RWPE1 (cell line): ENCODE measurements at regions not wholly inside any gene's neighbourhood (a gene's known extent, or its start where the extent isn't known, plus 50 kb on each side); places are given as distances from the start of the nearest gene placed in this dataset.
"Not testable (repeated sequence)": the region's sequence is repeated elsewhere in the genome, so short reads cannot be mapped to it uniquely, and the experiment has no call there.

ENCODE experiments used
- CTCF ChIA-PET: fragments of 350-600 bp; sonication (Branson Sonifier 250); formaldehyde crosslinking; extraction: SDS; loops from one replicate; lab custom pipeline; 2021; lab: Yijun Ruan, JAX
- POLR2A ChIA-PET: fragments of 400-600 bp; formaldehyde crosslinking; extraction: SDS; loops from one replicate; lab custom pipeline; 2020; ENCODE audit warnings: antibody characterized with exemption; ENCODE audit not compliant: low non-redundant PET; lab: Yijun Ruan, JAX
- DNase-seq: peaks from one replicate; pipeline ENCODE4 v3.0.0; 2012; ENCODE audit warnings: low spot score
- H3K27ac ChIP-seq: fragments of 450-650 bp; 2 replicates; pipeline ENCODE4 v1.5.1; 2017
- TF ChIP-seq, protein P1 (sequence below): fragments of 450-650 bp; conservative IDR thresholded peaks from 2 replicates; pipeline ENCODE4 v1.5.1; 2017; ENCODE audit warnings: low read depth, mild to moderate bottlenecking

DNA sequence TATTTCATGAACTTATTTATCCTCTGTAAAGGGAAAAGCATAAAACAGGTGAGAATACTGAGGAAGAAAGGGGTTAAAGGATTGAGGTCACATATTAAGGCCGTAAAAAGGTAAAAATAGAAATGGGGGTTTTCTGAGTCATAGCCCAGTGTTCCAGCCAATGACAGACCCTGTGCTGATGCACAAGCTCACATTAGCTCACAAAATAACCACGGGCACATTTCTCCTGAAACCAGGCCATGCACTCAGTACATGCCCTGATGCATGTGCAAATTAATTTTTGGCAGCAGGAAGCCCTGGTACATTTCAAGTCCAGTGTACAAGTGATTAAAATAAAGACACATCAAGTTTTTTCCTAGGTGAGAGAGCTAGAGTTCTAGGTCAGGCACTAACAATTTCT lies 194.4 kb downstream of the TMEM200A start:
- CTCF ChIA-PET, result no interaction called here
- DNase-seq, result no peak
- no peak overlapping the region for H3K27ac ChIP-seq
- TF ChIP-seq, protein P1, sequence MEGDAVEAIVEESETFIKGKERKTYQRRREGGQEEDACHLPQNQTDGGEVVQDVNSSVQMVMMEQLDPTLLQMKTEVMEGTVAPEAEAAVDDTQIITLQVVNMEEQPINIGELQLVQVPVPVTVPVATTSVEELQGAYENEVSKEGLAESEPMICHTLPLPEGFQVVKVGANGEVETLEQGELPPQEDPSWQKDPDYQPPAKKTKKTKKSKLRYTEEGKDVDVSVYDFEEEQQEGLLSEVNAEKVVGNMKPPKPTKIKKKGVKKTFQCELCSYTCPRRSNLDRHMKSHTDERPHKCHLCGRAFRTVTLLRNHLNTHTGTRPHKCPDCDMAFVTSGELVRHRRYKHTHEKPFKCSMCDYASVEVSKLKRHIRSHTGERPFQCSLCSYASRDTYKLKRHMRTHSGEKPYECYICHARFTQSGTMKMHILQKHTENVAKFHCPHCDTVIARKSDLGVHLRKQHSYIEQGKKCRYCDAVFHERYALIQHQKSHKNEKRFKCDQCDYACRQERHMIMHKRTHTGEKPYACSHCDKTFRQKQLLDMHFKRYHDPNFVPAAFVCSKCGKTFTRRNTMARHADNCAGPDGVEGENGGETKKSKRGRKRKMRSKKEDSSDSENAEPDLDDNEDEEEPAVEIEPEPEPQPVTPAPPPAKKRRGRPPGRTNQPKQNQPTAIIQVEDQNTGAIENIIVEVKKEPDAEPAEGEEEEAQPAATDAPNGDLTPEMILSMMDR, result no peak
- POLR2A ChIA-PET, result no interaction called here

DNA sequence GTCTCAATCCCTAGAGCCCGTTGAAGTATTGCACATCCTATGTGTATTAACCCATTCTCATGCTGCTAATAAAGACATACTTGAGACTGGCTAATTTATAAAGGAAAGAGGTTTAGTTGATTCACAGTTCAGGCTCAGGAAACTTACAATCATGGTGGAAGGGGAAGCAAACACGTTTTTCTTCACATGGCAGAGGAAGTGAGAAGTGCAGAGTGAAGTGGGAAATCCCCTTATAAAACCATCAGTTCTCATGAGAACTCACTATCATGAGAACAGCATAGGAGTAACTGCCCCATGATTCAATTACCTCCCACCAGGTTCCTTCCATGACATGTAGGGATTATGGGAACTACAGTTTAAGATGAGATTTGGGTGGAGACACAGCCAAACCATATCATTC lies 195.3 kb downstream of the TMEM200A start:
- CTCF ChIA-PET, result interaction anchor here (0.7 kb wide), 1 partner anchor 111 kb away, joined by 3 read pairs; no protein-coding TSS in a partner anchor
- POLR2A ChIA-PET, DNase-seq, H3K27ac ChIP-seq: not testable (repeated sequence)

DNA sequence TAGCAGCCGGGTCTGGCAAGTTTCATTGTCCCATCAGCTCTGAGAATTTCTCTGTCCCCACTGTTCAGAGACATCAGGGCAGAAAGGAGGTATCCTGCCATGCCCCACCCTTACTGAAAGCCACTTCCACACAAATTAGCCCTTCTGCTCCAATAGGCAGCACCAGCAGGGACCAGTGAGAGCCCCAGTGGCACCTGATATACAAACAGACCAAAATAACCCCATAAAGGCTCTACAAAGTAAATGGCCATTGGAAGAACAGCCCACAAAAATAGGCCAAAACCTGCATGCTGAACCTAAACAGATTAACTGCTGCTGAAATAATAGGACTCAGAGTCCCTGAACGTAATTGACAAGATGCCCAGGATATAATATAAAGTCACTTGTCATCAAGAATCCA lies 199.9 kb downstream of the TMEM200A start:
- POLR2A ChIA-PET, result no interaction called here
- CTCF ChIA-PET, result no interaction called here
- H3K27ac ChIP-seq, result no peak overlapping the region
- TF ChIP-seq, protein P1, result no peak
- no peak for DNase-seq

DNA sequence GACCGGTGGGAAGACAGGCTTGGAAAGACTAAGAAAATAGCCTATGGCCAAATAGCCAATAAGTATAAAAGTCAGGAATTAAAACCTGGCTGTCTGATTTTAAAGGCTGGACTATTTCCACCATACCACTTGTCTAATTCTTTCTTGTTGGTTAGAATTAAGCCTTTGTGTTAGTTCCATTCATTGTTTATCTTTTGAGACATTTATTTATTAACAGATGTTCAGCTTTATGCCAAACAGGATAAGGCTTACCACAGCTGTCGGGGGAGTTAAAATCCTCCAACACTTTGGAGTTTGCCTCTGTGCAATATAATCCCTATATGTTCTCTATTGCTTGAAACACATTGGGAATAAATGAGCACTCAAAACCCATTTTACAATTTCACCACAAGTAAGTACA lies 208.3 kb downstream of the TMEM200A start:
- no peak overlapping the region for H3K27ac ChIP-seq
- POLR2A ChIA-PET, result no interaction called here
- DNase-seq, result no peak
- CTCF ChIA-PET, result no interaction called here
- TF ChIP-seq, protein P1, result no peak

DNA sequence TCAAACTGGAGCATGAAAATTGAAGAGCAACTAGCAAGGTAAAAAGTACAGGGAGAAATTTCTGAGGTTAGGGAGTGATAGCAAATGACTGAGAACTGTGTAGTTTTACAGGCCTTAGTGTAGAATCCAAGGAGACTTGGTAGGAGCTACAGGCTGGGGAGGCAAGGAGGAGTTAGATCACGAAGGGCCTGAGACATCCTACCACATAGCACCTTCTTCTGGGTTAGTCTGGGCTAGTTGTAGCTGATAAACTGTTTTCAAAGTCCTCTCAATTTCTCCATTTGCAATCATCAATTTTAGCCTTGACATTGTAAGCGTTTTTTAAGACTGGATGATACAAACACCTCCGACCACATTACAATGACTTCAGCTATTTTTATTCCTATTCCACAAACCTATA lies 209.7 kb downstream of the TMEM200A start:
- ChIA-PET POLR2A (no interaction called here), CTCF (interaction anchor here (0.6 kb wide), 1 partner anchor 945 kb away, joined by 3 read pairs; no protein-coding TSS in a partner anchor)
- TF ChIP-seq, protein P1, result no peak
- DNase-seq, result no peak
- H3K27ac ChIP-seq, result no peak overlapping the region

DNA sequence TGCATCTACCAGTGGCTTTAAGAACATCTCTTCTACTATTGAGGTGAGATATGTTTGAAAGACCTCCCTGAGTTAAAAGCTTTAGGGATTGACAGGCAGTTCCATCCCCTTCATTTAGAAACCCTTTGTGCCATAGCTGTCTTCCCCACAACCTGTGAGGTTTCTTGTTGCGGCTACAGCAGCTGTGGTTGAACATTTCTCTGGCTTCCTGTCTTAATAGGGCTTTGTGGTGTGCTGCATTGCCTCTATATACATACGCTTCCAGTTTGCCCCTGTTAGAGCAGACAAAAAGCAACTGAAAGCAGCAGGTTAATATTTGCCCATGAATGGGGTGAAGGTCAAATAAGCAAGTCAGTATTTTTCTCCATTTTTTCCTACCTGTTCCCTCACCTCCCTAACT lies 210.2 kb downstream of the TMEM200A start:
- TF ChIP-seq, protein P1, result no peak
- no peak overlapping the region for H3K27ac ChIP-seq
- DNase-seq, result no peak
- ChIA-PET CTCF (interaction anchor here (0.6 kb wide), 2 partner anchors 125 to 945 kb away, joined by 3 read pairs; no protein-coding TSS in a partner anchor), POLR2A (no interaction called here)

DNA sequence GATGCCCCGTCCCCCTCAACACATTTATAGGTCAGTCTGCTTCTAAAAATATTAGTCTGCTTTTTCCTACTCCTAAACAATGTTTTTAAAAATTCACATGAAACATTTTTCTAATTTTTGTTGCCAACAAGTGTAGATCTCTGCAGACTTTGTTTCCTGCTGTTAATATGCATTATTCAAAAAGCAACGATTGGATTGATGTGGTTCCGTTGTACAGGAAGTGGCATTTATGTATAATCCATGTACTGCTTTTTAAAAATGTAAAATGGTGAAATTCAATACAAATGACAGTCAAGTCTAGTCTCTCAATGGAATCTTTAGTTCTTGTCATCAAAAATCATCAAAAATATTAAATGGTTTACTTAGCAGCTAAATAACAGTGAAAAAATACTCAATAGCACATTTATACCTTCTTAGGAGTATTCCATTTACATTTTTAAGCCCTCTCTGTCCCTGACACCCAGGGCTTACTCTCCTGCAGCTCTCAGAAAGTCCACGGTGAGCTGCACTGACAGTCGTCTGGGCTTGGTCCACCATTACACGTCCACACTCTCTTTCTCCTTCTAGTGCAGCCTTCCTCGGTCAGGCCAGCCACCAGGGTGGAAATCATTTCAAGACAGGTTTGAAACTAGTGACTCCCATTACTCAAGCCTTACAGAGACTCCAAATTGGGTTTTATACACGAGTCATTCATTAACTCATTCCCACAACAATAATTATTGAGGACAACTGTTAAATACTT lies 211.5 kb downstream of the TMEM200A start:
- H3K27ac ChIP-seq, result no peak overlapping the region
- TF ChIP-seq, protein P1, result no peak
- DNase-seq, result no peak
- CTCF ChIA-PET, result interaction anchor here (0.7 kb wide), 1 partner anchor 1823 kb away, joined by 3 read pairs; no protein-coding TSS in a partner anchor
- POLR2A ChIA-PET, result no interaction called here
